ENCODE measurements at regions not wholly inside any gene's neighbourhood (a gene's known extent, or its start where the extent isn't known, plus 50 kb on each side); places are given as distances from the start of the nearest gene placed in this dataset.

GRCh38 chr13:54198911-54199310 is 1170.3 kb downstream of the OLFM4 start:
- H3K4me3 ChIP-seq, result no peak overlapping the region
- no peak for DNase-seq (ENCODE audit: low spot score in 2 of 2)
- no peaks in the 10 kb centered on the region for H3K4me1 ChIP-seq
- no peaks in the 10 kb centered on the region for H3K36me3 ChIP-seq
- H3K27me3 ChIP-seq, result no peaks in the 10 kb centered on the region
- H3K27ac ChIP-seq, result no peak overlapping the region
- 90% methylated on average over 2 of the region's 2 CpGs for WGBS
- TF ChIP-seq POLR2AphosphoS5 (IDR thresholded peaks at IDR 0.05), result no peak
- TF ChIP-seq POLR2A (IDR thresholded peaks at IDR 0.05), result no peak
- no peak for TF ChIP-seq CTCF (IDR thresholded peaks at IDR 0.05)
- TF ChIP-seq EP300 (IDR thresholded peaks at IDR 0.05), result no peak
- H3K9me3 ChIP-seq, result no peaks in the 10 kb centered on the region

GRCh38 chr13:54206626-54207025 is 1178.0 kb downstream of the OLFM4 start:
- DNase-seq (ENCODE audit: low spot score in 2 of 2), result no peak
- H3K27me3 ChIP-seq, result no peaks in the 10 kb centered on the region
- WGBS, result 59% methylated on average over 1 of the region's 1 CpG
- peaks cover 4% of the 10 kb centered on the region for H3K4me1 ChIP-seq
- no peaks in the 10 kb centered on the region for H3K36me3 ChIP-seq
- no peaks in the 10 kb centered on the region for H3K9me3 ChIP-seq
- H3K27ac ChIP-seq, result no peak overlapping the region
- no peak overlapping the region for H3K4me3 ChIP-seq
- no peak for TF ChIP-seq POLR2AphosphoS5 (IDR thresholded peaks at IDR 0.05)
- no peak for TF ChIP-seq EP300 (IDR thresholded peaks at IDR 0.05)

- no peaks in the 10 kb centered on the region for H3K27me3 ChIP-seq
- 47% methylated on average over 2 of the region's 2 CpGs for WGBS
- no peak for DNase-seq (ENCODE audit: low spot score in 2 of 2)
- no peak for TF ChIP-seq CTCF (IDR thresholded peaks at IDR 0.05)
- no peak for TF ChIP-seq POLR2AphosphoS5 (IDR thresholded peaks at IDR 0.05)
- no peak for TF ChIP-seq EP300 (IDR thresholded peaks at IDR 0.05)
- TF ChIP-seq POLR2A (IDR thresholded peaks at IDR 0.05), result no peak
- no peaks in the 10 kb centered on the region for H3K36me3 ChIP-seq
- no peak overlapping the region for H3K27ac ChIP-seq
- H3K4me3 ChIP-seq, result no peak overlapping the region
- peaks cover 4% of the 10 kb centered on the region for H3K4me1 ChIP-seq
- no peaks in the 10 kb centered on the region for H3K9me3 ChIP-seq
Observed at GRCh38 chr13:54210397-54211049, 1181.9 kb downstream of the OLFM4 start.

DNA sequence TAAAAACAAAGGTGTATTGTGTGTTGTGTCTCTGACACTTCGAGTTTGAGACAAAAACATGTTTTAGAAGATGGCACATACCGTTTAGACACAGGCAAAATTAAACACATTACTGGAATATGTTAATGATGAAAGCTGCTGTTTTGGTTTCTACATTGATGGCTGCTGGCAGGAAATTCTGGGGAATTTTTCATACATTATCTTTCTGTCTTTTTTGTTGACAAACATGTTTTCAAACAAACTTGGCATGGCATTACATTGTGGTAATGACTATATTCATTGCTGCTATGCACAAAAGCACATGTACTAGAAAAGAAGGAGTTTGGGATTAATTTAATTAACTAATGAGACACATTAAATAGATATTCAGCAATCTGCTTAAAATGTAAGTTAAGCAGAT is 1187.6 kb downstream of the OLFM4 start:
- H3K9me3 ChIP-seq, result no peaks in the 10 kb centered on the region
- no peaks in the 10 kb centered on the region for H3K27me3 ChIP-seq
- TF ChIP-seq EP300 (IDR thresholded peaks at IDR 0.05), result no peak
- no peak for TF ChIP-seq POLR2AphosphoS5 (IDR thresholded peaks at IDR 0.05)
- TF ChIP-seq CTCF (IDR thresholded peaks at IDR 0.05), result no peak
- TF ChIP-seq POLR2A (IDR thresholded peaks at IDR 0.05), result no peak
- H3K36me3 ChIP-seq, result no peaks in the 10 kb centered on the region
- H3K4me3 ChIP-seq, result no peak overlapping the region
- no peak overlapping the region for H3K27ac ChIP-seq
- 52% methylated on average over 2 of the region's 2 CpGs for WGBS
- H3K4me1 ChIP-seq, result no peaks in the 10 kb centered on the region
- no peak for DNase-seq (ENCODE audit: low spot score in 2 of 2)

GRCh38 chr13:54226876-54227275 is 1198.3 kb downstream of the OLFM4 start:
- Histone ChIP-seq H3K27me3 (no peaks in the 10 kb centered on the region), H3K9me3 (no peaks in the 10 kb centered on the region), H3K4me1 (no peaks in the 10 kb centered on the region), H3K36me3 (no peaks in the 10 kb centered on the region), H3K27ac (no peak overlapping the region), H3K4me3 (no peak overlapping the region)
- no peak for TF ChIP-seq EP300 (IDR thresholded peaks at IDR 0.05)
- no peak for TF ChIP-seq CTCF (IDR thresholded peaks at IDR 0.05)
- no peak for TF ChIP-seq POLR2AphosphoS5 (IDR thresholded peaks at IDR 0.05)
- no peak for TF ChIP-seq POLR2A (IDR thresholded peaks at IDR 0.05)
- DNase-seq (ENCODE audit: low spot score in 2 of 2), result no peak
- 91% methylated on average over 1 of the region's 1 CpG for WGBS

GRCh38 chr13:54232700-54233099 is 1204.1 kb downstream of the OLFM4 start:
- Histone ChIP-seq H3K9me3 (no peaks in the 10 kb centered on the region), H3K4me3 (no peak overlapping the region), H3K27ac (no peak overlapping the region), H3K4me1 (no peaks in the 10 kb centered on the region), H3K27me3 (no peaks in the 10 kb centered on the region), H3K36me3 (no peaks in the 10 kb centered on the region)
- no peak for DNase-seq (ENCODE audit: low spot score in 2 of 2)
- 45% methylated on average over 1 of the region's 1 CpG for WGBS
- TF ChIP-seq CTCF (IDR thresholded peaks at IDR 0.05), result no peak
- no peak for TF ChIP-seq POLR2AphosphoS5 (IDR thresholded peaks at IDR 0.05)
- TF ChIP-seq EP300 (IDR thresholded peaks at IDR 0.05), result no peak
- no peak for TF ChIP-seq POLR2A (IDR thresholded peaks at IDR 0.05)

Data from suprapubic skin (tissue), 4 donors.